GM20431 (cell line): ENCODE measurements at regions not wholly inside any gene's neighbourhood (a gene's known extent, or its start where the extent isn't known, plus 50 kb on each side); places are given as distances from the start of the nearest gene placed in this dataset.
"Not testable (repeated sequence)": the region's sequence is repeated elsewhere in the genome, so short reads cannot be mapped to it uniquely, and the experiment has no call there.

Experiments used
- in situ Hi-C: fragments of 300-500 bp; cut with MseI, MboI; formaldehyde crosslinking; loops from one replicate; pipeline ENCODE4 v1.15.0; 2020; ENCODE audit warnings: low sequenced_read_pairs; ENCODE audit not compliant: unreplicated experiment

DNA sequence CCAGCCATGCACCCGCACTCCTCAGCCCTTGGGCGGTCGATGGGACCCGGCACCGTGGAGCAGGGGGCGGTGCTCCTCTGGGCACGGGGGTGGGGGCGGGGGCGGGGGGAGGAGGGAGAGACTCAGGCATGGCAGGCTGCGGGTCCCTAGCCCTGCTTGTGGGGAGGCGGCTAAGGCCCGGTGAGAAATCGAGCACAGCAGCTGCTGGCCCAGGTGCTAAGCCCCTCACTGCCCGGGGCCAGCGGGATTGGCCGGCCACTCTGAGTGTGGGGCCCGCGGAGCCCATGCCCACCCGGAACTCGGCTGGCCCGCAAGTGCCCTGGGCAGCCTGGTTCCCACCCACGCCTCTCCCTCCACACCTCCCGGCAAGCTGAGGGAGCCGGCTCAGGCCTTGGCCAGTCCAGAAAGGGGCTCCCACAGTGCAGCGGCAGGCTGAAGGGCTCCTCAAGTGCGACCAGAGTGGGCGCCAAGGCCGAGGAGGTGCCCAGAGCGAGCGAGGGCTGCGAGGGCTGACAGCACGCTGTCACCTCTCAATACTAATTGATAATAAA, 611.7 kb upstream of the TBL1XR1 start:
- in situ Hi-C loops = not testable (repeated sequence)

DNA sequence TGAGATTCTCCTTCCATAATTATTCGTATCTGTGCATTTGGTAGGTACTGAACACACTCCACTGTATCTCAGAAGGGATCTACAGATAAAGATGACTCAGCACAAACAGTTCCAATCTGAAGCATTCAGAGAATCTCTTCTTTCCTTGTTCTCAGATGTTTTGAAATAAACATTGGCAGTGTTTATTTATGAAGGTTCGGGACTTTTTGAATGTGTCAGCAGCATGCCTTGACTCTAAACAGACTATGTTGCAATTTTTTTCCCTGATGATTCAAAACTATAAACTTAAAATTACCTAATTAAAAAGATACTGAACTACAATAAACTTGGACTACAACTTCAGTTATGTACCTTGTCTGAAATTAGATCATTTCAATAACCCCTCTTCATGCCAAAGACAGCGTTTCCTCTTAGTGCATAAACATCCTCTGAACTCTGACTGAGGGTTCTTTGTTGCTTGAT, 612.9 kb upstream of the TBL1XR1 start:
- in situ Hi-C loops = no loop called here

DNA sequence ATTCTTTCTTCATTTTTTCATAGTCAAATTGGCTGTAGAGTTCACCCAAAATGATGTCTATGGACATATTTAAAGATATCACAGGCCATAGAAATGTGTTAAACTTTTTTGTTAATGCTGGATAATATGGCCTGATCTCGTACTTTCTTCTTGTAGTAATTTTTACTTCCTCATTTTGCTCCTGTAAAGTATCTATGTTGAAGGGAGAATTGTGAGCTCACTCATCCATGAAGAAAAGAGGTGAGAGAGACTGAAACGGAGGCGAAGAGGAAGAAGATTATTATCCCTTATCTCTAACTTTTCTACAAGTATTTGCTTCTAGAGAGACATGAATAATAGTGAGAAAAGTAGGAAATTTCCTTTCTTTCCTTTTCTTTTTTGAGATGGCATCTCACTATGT, 613.8 kb upstream of the TBL1XR1 start:
- in situ Hi-C loops = no loop called here

DNA sequence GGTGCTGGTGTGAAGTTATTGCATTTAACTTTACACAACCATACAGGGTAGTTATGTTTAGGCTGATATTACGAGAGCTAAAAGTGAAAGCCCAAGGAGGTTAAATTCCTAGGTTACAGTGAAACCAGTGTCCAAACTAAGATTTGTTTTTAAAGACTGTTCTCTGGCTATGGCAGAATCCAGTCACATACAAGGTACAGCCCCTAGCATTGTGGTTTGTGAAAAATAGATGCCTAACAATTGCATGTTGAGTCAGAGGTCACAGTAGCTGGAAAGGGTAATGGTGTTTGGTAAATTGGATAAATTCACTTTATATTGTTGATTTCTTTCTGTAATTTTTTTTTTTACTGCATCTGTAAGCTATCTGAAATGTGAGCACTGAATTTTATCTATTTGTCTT, 614.6 kb upstream of the TBL1XR1 start:
- in situ Hi-C loops = no loop called here

DNA sequence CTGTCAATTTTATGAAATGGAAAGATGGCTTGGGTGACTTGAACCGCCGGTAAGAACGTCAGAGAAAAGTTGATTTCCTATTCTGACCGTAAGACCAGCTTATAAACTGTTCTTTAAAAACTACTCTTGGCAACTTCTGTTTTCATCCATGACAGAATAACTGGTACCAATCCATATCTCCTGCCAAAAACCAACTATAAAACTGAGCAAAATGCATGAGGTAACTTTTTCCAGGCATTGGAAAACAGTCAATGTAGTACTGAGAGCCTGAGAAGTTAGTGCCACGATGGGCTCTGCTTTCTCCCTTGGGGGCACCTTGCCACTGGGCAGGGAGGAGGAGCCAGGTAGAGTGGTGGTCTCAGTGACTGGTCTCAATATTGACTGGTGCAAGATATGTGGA, 615.2 kb upstream of the TBL1XR1 start:
- in situ Hi-C loops = no loop called here

DNA sequence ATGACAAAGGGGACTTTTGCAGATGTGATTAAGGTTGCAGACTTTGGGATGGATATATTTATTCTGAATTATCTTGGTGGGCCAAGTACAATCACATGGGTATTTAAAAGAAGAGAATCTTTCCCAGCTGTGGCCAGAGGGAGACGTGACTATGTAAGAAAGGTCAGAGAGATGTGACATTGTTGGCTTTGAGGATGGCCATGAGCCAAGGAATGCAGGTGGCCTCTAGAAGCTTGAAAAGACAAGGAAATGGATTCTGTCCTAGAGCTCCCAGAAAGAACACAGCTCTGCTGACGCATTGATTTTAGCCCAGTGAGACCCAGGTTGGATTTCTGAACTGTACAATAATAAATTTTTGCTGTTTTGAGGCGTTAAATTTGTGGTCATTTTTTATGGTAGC, 616.0 kb upstream of the TBL1XR1 start:
- in situ Hi-C loops = no loop called here

DNA sequence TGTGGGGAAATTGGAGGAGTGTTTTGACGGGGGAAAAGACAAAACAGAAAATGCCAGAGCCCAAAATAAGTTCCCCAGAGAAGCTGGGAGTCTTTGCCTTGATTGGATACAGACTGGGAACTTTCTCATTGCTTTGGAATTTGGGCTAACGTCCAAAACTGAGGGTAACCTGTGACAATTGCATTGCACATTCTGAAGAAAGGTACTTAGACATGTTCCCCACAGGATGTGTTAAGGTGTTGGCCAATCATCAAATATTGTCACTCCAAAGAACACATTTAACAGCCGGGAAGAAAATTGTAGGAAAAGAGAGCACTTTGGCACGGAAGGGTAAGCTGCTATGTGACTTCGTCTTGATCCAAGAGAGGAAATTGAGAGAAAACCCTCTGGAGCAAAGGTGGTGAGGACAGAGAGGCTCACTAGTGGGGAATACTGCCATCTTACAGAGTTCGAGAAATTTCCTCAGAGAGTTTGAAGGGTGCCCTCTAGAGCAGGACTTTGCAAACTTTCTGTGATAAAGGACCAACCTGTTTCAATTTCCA, 619.5 kb upstream of the TBL1XR1 start:
- in situ Hi-C loops = no loop called here

DNA sequence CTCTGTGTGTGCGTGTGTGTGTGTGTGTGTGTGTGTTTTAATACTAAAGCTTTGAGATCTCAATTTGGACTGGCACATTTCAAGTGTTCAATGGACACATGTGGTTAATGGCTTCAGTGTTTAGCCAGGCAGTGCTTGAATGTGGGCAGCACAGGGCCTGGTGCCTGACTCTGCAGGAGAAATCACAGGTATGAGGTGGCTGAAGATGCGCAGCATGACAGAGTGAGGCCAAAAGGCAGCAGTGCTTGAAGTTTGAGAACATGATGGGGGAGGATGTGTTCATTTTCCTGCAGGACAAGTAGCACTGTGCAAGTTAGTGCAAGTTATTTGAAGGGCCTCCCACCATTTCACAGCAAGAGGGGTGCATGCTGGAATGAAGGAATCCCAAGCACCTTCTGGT, 620.5 kb upstream of the TBL1XR1 start:
- in situ Hi-C loops = no loop called here

DNA sequence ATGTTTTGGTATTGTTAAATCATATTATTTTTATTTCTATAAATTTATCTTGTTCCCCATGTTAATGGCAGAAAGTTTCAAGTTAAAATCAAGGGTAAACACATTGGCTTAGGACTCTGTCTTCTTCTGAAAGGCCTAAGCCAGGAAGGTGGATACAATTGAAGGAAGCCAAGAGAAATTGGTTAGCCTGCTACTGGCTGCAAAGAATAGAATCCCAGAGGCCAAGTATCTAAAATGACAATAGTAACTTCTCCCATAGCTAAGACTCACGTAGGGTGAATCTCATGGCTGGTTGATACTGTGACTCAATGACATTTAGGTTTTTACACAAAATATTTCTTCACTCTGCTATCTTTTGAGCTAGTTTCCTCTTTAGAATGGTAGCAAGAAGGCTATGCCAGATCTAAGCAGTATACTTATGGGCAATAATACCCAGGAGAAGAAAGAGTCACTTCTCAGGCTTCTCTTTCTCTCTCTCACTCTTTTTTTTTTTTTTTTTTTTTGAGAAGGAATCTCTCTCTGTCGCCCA, 621.5 kb upstream of the TBL1XR1 start:
- in situ Hi-C loops = no loop called here

DNA sequence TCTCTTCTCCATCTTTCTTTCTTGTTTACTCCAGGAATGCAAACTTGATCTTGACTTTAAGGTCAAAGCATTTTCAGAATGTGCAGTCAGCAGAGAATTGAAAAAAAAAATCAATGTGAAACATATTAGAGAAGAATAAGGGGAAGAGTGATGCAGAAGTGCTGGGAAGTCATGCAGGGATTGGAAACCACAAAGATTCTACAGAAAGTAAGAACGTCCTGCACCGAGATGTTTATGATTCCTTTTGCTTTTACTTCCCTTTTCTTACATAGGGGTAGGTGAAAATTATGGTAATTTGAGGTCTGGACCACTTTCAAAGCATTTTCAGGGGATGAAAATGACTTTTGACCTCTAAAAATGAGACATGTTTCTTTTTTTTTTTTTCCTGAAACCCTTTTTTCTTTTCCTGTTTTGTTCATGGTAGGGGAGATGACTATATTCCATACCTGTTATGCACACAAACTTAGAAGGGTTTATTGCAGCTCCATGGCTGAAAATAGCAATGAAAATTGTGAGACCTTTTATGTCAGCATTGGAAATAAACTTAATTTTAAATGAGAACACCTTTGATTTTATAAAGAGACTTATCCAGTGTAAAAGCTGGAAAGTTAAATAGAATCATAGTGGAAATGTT, 623.5 kb upstream of the TBL1XR1 start:
- in situ Hi-C loops = no loop called here

DNA sequence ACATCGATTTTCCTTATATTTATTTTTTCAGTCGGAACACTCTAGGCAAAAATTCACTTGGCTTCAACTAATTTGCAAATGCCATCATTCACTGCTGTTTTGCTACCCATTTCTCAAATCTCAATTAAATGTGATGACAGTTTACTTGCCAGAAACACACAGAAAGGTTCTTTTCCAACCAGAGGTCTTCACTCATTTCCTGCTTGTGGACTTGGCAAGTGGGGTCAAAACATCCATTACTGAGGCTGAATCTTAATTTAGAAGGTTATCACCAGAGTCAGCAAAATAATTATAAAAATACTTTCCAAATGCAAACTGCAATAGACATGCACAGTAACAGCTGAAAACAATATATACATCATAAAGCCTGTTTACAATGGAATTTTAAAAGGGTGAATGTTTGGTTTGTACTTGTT, 625.4 kb upstream of the TBL1XR1 start:
- in situ Hi-C loops = no loop called here

DNA sequence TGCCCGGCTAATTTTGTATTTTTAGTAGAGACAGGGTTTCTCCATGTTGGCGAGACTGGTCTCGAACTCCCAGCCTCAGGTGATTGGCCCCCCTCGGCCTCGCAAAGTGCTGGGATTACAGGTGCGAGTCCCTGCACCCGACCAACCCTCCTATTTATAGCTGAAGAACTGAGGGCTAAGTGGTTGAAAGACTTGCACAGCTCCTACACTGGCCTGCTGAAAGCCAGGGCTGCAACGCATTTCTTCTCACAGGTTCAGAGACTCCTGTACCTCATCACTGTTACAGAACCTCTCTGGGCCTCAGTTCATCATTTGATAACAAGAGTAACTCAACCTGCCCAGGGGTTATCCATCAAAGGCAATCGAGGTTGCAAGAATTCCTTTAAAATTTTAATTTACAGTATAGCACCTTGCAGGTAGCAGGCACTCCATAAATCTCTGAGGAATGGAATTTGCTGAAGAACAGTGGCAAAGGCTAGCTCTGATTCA, 626.5 kb upstream of the TBL1XR1 start:
- in situ Hi-C loops = no loop called here

DNA sequence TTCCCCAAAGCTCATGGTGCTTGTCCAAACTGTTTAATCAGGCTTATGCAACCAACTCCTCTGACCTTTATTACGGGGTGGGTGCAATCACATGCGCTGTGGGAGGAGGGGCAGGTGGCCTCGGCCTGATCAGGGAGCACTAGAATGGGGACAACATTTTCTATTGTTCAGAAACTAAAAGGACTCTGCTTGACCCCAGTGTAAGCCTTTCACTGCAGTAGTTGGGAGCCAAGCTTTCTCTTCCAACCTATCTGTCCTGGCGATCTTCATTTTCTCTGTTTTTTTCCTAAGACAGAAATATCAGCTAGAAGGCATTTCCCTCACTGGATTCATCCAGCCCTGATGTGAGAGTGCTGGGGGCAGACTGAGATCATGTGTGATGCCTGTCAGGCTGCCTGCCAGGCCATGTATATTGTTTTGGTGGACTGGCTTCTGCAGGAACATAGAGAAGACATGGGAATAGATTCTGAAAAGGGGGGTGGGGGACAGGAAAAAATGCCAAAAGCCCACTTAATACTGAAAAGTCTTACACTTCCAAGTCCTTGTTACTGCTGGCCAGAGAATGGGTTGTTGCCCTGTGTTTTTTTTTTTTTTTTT, 627.0 kb upstream of the TBL1XR1 start:
- in situ Hi-C loops = no loop called here

DNA sequence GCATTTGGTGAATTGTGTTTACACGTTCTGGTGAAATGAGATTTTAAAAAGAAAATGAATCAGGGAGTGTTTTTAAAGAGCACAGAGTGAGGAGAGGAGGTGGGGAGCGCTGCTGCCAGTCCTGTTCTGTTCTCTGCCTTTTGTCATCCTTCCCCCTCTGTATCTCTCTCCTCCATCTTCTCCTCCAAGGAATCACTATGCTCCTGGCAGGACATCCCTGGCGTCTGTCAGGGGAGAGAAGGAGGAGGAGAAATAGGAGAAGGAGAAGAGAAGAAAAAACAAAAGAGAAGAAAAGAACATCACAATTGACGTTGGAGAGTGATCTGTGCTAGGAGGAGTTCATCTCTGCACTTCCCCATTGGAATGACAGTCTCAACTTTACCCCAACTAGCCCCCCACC, 627.6 kb upstream of the TBL1XR1 start:
- in situ Hi-C loops = no loop called here

DNA sequence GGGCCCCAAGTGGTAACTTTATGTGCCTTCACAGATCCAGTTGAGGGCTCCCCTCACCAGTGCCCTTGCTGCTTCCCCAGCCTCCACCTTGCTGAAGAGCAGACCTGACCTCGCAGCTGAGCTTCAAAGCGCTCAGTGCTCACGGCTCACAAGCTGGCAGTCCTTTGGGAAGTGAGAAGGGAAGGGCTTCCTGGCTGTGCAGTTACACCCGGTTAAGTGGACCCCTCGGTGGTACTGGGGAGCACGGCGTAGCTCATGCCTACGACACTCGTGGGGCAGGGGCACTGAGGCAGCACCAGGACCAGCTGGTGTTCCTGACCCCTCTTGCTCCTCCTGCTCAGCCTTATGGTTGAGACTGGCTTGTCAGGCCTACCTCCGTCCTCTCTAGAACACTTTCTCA, 629.0 kb upstream of the TBL1XR1 start:
- in situ Hi-C loops = no loop called here

DNA sequence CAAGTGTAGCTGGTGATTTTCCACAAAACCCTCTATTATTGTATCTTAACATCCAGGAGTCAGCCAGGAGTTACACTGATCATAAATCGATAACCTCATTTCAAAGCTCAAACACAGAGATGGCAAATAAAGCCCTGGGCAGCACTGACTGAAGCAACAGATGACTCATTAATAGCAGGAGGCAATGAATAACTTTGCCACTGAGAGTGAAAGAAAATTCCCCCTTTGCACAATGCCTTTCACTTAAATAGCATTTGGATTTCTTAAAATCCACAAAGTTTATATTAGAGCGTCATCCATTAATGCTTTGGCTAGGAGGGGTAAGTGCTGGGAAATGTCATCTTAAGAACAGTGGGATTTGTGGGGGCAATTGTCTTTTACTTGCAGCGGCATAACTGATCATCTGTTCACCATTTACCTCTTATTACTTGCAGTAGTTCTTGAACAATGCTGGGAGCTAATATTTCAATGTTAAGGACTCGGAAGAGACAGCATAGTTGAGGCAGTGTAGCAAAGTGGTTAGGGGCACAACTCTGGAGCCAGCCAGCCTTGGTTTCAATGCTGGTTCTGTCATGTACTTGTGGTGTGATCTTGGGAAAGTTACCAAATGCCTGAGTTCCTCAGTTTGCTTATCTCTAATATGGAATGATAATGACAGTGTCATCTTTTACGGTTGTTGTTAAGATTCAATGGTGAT, 630.4 kb upstream of the TBL1XR1 start:
- in situ Hi-C loops = no loop called here

DNA sequence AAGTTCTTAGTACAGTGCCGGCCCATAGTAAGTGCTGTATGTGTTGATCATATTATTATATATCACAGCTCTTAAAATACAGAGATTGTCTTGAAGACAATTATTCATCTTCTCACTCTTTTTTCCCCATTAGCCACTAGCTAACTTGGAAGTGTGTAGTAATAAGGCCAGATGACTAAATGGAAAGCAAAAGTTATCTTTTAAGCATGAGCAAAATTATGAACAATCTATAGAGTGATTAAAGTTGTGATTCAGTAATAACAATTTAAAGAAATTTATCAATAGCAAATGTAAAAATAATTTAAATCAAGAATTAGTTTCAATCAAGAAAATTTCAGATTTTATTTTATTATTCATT, 630.9 kb upstream of the TBL1XR1 start:
- in situ Hi-C loops = no loop called here

DNA sequence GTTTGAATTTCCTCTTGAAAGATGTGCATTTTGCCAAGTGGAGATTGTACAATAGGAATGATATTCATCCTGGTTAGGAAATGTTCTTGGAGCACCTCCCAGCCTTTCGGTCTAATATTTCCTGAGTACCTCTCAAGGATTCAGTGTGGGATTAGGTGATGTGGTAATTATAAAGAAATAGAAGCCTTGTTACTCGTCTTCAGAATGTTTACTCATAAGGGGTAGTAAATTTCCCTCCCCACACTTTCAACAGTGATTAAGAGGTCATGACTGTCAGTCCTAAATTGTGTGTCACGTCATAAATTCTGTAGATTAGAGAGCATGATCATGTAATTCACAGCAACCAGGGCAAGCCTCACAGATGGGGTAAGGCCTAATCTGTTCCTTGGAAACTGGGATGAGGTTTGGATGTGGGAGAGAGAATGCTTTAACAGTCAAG, 633.1 kb upstream of the TBL1XR1 start:
- in situ Hi-C loops = no loop called here

DNA sequence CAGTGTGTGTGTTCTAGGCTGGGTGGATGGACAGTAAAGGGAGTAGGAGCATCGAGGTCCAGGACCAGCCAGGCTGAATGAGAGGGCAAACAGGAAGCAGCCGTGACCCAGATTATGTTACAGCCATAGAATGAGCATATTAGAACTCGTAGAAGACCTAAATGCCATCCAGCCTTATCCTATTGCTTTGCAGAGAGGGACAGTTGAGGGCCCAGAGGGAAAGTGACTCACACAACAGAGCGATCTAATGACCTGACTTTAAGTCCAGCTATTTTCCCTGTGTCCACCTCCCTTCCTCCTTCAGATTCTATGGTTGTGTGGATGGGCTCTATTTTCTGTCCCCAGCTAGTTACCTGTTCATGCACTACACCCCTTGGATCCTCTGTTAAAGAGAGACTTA, 634.1 kb upstream of the TBL1XR1 start:
- in situ Hi-C loops = no loop called here

DNA sequence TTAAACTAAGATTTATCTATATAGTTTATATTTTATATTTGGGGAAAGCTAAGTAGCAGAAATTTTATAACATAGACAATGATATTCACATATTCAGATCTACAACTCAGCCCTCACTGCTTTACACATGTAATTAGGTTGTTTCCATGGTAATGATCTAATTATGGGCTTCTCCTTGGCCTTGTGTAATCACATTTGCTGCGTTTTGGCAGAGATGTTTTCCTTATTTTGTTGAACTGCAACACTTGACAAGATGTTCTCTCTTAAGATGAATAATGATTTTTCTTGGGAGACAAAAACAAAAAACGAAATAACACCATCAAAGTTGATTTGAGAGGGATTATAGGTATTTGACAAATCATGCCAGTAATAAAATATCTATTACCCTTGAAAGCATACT, 635.6 kb upstream of the TBL1XR1 start:
- in situ Hi-C loops = no loop called here

DNA sequence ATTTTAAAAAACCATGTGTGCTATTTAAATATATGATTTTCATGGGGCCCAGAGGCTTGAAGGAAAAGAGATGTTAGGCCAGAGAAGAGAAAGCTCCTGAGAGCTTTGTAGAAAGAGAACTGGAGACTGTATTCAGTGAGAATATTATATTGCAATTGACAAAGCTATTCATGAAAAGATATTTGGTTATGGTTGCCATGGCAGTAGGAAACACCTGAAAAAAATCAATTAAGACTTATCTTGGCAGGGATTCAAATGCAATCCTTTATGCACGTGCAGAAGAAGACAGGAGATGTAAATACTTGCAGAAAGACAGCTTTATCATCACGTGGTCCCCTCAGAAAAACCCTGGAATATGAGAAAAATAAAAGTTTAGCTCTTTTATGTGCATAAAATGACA, 636.0 kb upstream of the TBL1XR1 start:
- in situ Hi-C loops = no loop called here
